ENCODE measurements at regions not wholly inside any gene's neighbourhood (a gene's known extent, or its start where the extent isn't known, plus 50 kb on each side); places are given as distances from the start of the nearest gene placed in this dataset.

DNA sequence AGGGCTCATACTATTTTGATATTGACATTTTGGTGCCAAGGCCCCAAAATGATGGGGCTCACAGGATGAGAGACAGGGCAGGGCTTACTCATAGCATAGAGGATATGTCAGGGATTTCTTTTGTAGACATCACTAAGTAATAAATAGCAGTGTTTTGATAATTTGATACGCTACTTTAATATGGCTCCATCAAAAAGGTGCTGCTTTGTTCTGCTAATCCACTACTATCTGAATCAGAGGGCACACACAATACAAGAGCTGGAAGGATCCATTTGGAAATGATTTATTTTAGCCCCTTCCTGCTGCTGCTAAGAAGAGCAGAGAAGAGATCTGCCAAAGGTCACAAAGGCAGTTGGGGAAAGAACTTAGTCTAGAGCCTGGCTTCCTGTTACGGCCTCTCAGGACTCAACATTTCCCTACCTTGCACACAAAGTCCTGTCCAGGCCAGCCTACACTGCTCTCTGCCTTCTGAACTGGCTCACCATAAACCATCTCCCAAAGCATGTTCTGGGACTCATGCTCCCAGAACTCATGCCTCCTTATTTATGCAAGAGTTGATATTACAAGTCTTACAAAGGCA lies 261.3 kb upstream of the ARHGAP20 start:
- TF ChIP-seq POLR2AphosphoS5 (IDR thresholded peaks at IDR 0.05; ENCODE audit: low read depth, low read length) (no peak), TCF7L2 (IDR thresholded peaks at IDR 0.05; ENCODE audit: low read depth, low read length) (no peak)
- TF ChIP-seq, protein P1, sequence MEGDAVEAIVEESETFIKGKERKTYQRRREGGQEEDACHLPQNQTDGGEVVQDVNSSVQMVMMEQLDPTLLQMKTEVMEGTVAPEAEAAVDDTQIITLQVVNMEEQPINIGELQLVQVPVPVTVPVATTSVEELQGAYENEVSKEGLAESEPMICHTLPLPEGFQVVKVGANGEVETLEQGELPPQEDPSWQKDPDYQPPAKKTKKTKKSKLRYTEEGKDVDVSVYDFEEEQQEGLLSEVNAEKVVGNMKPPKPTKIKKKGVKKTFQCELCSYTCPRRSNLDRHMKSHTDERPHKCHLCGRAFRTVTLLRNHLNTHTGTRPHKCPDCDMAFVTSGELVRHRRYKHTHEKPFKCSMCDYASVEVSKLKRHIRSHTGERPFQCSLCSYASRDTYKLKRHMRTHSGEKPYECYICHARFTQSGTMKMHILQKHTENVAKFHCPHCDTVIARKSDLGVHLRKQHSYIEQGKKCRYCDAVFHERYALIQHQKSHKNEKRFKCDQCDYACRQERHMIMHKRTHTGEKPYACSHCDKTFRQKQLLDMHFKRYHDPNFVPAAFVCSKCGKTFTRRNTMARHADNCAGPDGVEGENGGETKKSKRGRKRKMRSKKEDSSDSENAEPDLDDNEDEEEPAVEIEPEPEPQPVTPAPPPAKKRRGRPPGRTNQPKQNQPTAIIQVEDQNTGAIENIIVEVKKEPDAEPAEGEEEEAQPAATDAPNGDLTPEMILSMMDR (IDR thresholded peaks at IDR 0.05) = no peak
- TF ChIP-seq, protein P2, sequence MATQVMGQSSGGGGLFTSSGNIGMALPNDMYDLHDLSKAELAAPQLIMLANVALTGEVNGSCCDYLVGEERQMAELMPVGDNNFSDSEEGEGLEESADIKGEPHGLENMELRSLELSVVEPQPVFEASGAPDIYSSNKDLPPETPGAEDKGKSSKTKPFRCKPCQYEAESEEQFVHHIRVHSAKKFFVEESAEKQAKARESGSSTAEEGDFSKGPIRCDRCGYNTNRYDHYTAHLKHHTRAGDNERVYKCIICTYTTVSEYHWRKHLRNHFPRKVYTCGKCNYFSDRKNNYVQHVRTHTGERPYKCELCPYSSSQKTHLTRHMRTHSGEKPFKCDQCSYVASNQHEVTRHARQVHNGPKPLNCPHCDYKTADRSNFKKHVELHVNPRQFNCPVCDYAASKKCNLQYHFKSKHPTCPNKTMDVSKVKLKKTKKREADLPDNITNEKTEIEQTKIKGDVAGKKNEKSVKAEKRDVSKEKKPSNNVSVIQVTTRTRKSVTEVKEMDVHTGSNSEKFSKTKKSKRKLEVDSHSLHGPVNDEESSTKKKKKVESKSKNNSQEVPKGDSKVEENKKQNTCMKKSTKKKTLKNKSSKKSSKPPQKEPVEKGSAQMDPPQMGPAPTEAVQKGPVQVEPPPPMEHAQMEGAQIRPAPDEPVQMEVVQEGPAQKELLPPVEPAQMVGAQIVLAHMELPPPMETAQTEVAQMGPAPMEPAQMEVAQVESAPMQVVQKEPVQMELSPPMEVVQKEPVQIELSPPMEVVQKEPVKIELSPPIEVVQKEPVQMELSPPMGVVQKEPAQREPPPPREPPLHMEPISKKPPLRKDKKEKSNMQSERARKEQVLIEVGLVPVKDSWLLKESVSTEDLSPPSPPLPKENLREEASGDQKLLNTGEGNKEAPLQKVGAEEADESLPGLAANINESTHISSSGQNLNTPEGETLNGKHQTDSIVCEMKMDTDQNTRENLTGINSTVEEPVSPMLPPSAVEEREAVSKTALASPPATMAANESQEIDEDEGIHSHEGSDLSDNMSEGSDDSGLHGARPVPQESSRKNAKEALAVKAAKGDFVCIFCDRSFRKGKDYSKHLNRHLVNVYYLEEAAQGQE (IDR thresholded peaks at IDR 0.05; ENCODE audit: insufficient read depth in 1 of 2, low read depth in 2 of 2, low read length in 1 of 2) = no peak
